K562 (cell line): ENCODE measurements at regions not wholly inside any gene's neighbourhood (a gene's known extent, or its start where the extent isn't known, plus 50 kb on each side); places are given as distances from the start of the nearest gene placed in this dataset.

Source experiments
- ATAC-seq: fragments of 200-7000 bp; cut with Tn5 transposase; 3 replicates; pipeline ENCODE4 v1.9.1; 2020; ENCODE audit warnings: moderate library complexity
- BruUV-seq: library from RNA; stranded (reverse); fragments of 400-500 nt; replicated peaks from 2 replicates; lab custom pipeline; 2021; lab: Mats Ljungman, UMichigan
- CTCF ChIA-PET: fragments of 300-600 bp; formaldehyde crosslinking; extraction: SDS; loops from one replicate; lab custom pipeline; 2021; ENCODE audit warnings: low intra/inter-chr PET ratio; lab: Yijun Ruan, JAX
- POLR2A ChIA-PET: fragments of 300-600, 350-650 bp; sonication (Branson Sonifier 250); formaldehyde crosslinking; extraction: SDS; loops from one replicate; lab custom pipeline; 2021; ENCODE audit warnings: antibody characterized with exemption, inconsistent platforms; lab: Yijun Ruan, JAX
- DNase-seq, 4 experiments: peaks; one replicate each; pipeline versions ENCODE4 v3.0.0 to v3.0.0-alpha.2; 2011 to 2018; ENCODE audit warnings: low spot score in 3 of 4, mixed read lengths in 3 of 4; ENCODE audit errors: extremely low read depth in 1 of 4
- FAIRE-seq: peaks from 2 replicates; lab custom pipeline; 2011; peaks lifted over from hg19 to GRCh38; lab: Jason Lieb, UNC
- H2AFZ ChIP-seq: 2 replicates; pipeline ENCODE4 v1.6.0; 2011; ENCODE audit warnings: low read depth, low read length, control low read depth, inconsistent platforms
- H3K27ac ChIP-seq: fragments of 200-600 bp; 3 replicates; pipeline ENCODE4 v1.8.0; 2011; ENCODE audit warnings: low read depth, mild to moderate bottlenecking, control low read depth, inconsistent platforms, low read length, moderate library complexity, mixed read lengths; ENCODE audit errors: extremely low read depth
- H3K27me3 ChIP-seq, 2 experiments: fragments of 300-600 bp in 1 of 2; 2 replicates in 1 of 2; 3 replicates in 1 of 2; pipeline versions ENCODE4 v1.6.0 to v1.8.0; 2011; ENCODE audit warnings: inconsistent platforms in 2 of 2, low read length in 2 of 2, mild to moderate bottlenecking in 1 of 2, mixed read lengths in 1 of 2, moderate library complexity in 1 of 2; ENCODE audit not compliant: control insufficient read depth in 2 of 2, insufficient read depth in 2 of 2
- H3K36me3 ChIP-seq: fragments of 300-600 bp; 3 replicates; pipeline ENCODE4 v1.8.0; 2011; ENCODE audit warnings: mild to moderate bottlenecking, low read length, inconsistent platforms; ENCODE audit not compliant: control insufficient read depth, insufficient read depth
- H3K4me1 ChIP-seq, 2 experiments: fragments of 200-600 bp in 1 of 2; replicated peaks in 1 of 2; 2 replicates in 1 of 2; 3 replicates in 1 of 2; pipeline versions ENCODE4 v1.5.1 to v1.8.0; 2011; ENCODE audit warnings: inconsistent platforms in 2 of 2, low read length in 2 of 2, mild to moderate bottlenecking in 1 of 2, mixed read lengths in 1 of 2, moderate library complexity in 1 of 2; ENCODE audit not compliant: control insufficient read depth in 2 of 2, insufficient read depth in 2 of 2
- H3K4me2 ChIP-seq: 2 replicates; pipeline ENCODE4 v1.6.1; 2011; ENCODE audit warnings: low read length, control low read depth, inconsistent platforms, mixed read lengths; ENCODE audit not compliant: insufficient read depth
- H3K4me3 ChIP-seq: fragments of 200-600 bp; sonication (generic), shearing (Covaris generic); 2 replicates; pipeline ENCODE4 v1.5.1; 2016; ENCODE audit warnings: control low read depth, inconsistent platforms
- H3K79me2 ChIP-seq: fragments of 200-600 bp; 3 replicates; pipeline ENCODE4 v1.8.0; 2011; ENCODE audit warnings: low read length, inconsistent platforms; ENCODE audit not compliant: control insufficient read depth, insufficient read depth
- H3K9ac ChIP-seq, 2 experiments: 2 replicates each; pipeline versions ENCODE4 v1.6.0 to v1.6.1; 2011; ENCODE audit warnings: low read depth in 2 of 2, low read length in 2 of 2, control low read depth in 1 of 2, inconsistent platforms in 1 of 2, mild to moderate bottlenecking in 1 of 2, mixed read lengths in 1 of 2; ENCODE audit not compliant: insufficient read depth in 1 of 2
- H3K9me1 ChIP-seq: one replicate; pipeline ENCODE4 v1.6.0; 2011; ENCODE audit warnings: inconsistent platforms, mild to moderate bottlenecking, low read length, moderate library complexity; ENCODE audit not compliant: control insufficient read depth, insufficient read depth
- H3K9me3 ChIP-seq: replicated peaks from 2 replicates; pipeline ENCODE4 v1.5.1; 2011; ENCODE audit warnings: low read depth, low read length, inconsistent platforms; ENCODE audit not compliant: control insufficient read depth, insufficient read depth
- H4K20me1 ChIP-seq: replicated peaks from 2 replicates; pipeline ENCODE4 v1.6.1; 2011; ENCODE audit warnings: low read length, inconsistent platforms, mixed read lengths; ENCODE audit not compliant: control insufficient read depth, insufficient read depth
- DACH1 ChIP-seq: fragments of 450-650 bp; IDR thresholded peaks from 2 replicates; pipeline ENCODE4 v1.6.1; 2018; ENCODE audit not compliant: partially characterized antibody
- ETV1 ChIP-seq: fragments of 450-650 bp; conservative IDR thresholded peaks from 2 replicates; pipeline ENCODE4 v1.6.1; 2016; ENCODE audit warnings: missing genetic modification characterization, control low read depth, low read depth, missing compliant biosample characterization
- FOS ChIP-seq: IDR thresholded peaks from 3 replicates; pipeline ENCODE4 v1.6.1; 2011; ENCODE audit not compliant: insufficient read length; ENCODE audit errors: extremely low read depth
- GATAD2B ChIP-seq: fragments of 450-650 bp; IDR thresholded peaks from 2 replicates; pipeline ENCODE4 v1.6.1; 2017; ENCODE audit warnings: mild to moderate bottlenecking, borderline replicate concordance
- MTA1 ChIP-seq: fragments of 450-650 bp; IDR thresholded peaks from 2 replicates; pipeline ENCODE4 v1.6.1; 2017; ENCODE audit warnings: borderline replicate concordance
- NCOA2 ChIP-seq, 2 experiments: fragments of 450-650 bp; IDR thresholded peaks; 2 replicates each; pipeline ENCODE4 v1.6.1; 2018; ENCODE audit warnings: mild to moderate bottlenecking in 2 of 2, moderate library complexity in 1 of 2; ENCODE audit not compliant: partially characterized antibody in 2 of 2
- ZBTB2 ChIP-seq: fragments of 450-650 bp; IDR thresholded peaks from 2 replicates; pipeline ENCODE4 v1.6.1; 2016; ENCODE audit warnings: antibody characterized with exemption
- ZNF282 ChIP-seq: sonication (generic); formaldehyde crosslinking; IDR thresholded peaks from 2 replicates; pipeline ENCODE4 v1.8.1; 2023; ENCODE audit warnings: missing genetic modification reagents
- ZNF354B ChIP-seq: fragments of 250-450 bp; sonication (Bioruptor Pico); IDR thresholded peaks from 2 replicates; pipeline ENCODE4 v1.4.0; 2020
- ZNF431 ChIP-seq: sonication (generic); formaldehyde crosslinking; IDR thresholded peaks from 2 replicates; pipeline ENCODE4 v1.8.0; 2022; ENCODE audit warnings: mild to moderate bottlenecking, missing genetic modification reagents
- WGBS: fragments of 100-300 bp; shearing (Covaris generic); methylation state at CpG from one replicate; pipeline ENCODE4 v1.1.6; 2016; ENCODE audit warnings: low coverage, mixed read lengths; ENCODE audit not compliant: insufficient coverage; ENCODE audit errors: missing lambda C conversion rate; 5-methylcytosine and 5-hydroxymethylcytosine counted together
- in situ Hi-C: fragments of 300-500 bp; cut with MboI; formaldehyde crosslinking; loops from 4 replicates; pipeline ENCODE4 v1.15.0; 2018; ENCODE audit warnings: inconsistent platforms, mixed read lengths
- intact Hi-C: fragments of 100-400 bp; cut with micrococcal nuclease; formaldehyde crosslinking; loops from 2 replicates; pipeline ENCODE4 v1.14.2; 2022

- 5% methylated on average over 1 of the region's 1 CpG for WGBS
- intact Hi-C loops = no loop called here
Observed at GRCh38 chr6:2566048-2566447, 184.7 kb downstream of the MYLK4 start.

More at GRCh38 chr6:2566048-2566447, 184.7 kb downstream of the MYLK4 start:
- Histone ChIP-seq H4K20me1 (no peaks in the 10 kb centered on the region), H2AFZ (no peak overlapping the region), H3K9me1 (no peaks in the 10 kb centered on the region), H3K9me3 (no peaks in the 10 kb centered on the region), H3K9ac (no peak overlapping the region), H3K27me3 (peaks cover 2 to 4% of the 10 kb centered on the region in 2 experiments; a peak in 3 of 5 replicates), H3K4me1 (no peaks in the 10 kb centered on the region), H3K36me3 (no peaks in the 10 kb centered on the region), H3K4me3 (no peak overlapping the region), H3K27ac (no peak overlapping the region), H3K4me2 (no peak overlapping the region), H3K79me2 (no peaks in the 10 kb centered on the region)
- POLR2A ChIA-PET = interaction anchor here (0.6 kb wide), 1 partner anchor 863 kb away, joined by 3 read pairs; no protein-coding TSS in a partner anchor
- in situ Hi-C loops = no loop called here
- ATAC-seq (no peak), DNase-seq (no peak), FAIRE-seq (no peak)
- peak; percentile 62; the same call in 1 of the 2 replicates for TF ChIP-seq ZBTB2
- TF ChIP-seq ZNF354B = no peak
- no peak for TF ChIP-seq ETV1 (tag)
- TF ChIP-seq ZNF282 (CRISPR knock-in tag) = no peak
- no peak for TF ChIP-seq NCOA2 (IDR thresholded peaks at IDR 0.05; ENCODE audit: partially characterized antibody in 2 of 2)
- no peak for TF ChIP-seq FOS
- peak; percentile 97 for TF ChIP-seq DACH1
- TF ChIP-seq MTA1 = 0 out of 2 replicates have a peak, but pooled peaks have one; percentile 39
- peak; percentile 87; the same call in 1 of the 2 replicates for TF ChIP-seq GATAD2B
- no peak for TF ChIP-seq ZNF431 (CRISPR knock-in tag)
- BruUV-seq = no TSS peak
- CTCF ChIA-PET = no interaction called here
